CD14-positive monocyte (primary cell): ENCODE measurements at regions not wholly inside any gene's neighbourhood (a gene's known extent, or its start where the extent isn't known, plus 50 kb on each side); places are given as distances from the start of the nearest gene placed in this dataset.

Experiments
- DNase-seq, 3 donors: peaks; one replicate each; pipeline ENCODE4 v3.0.0-alpha.2; 2011 to 2022
- H2AFZ ChIP-seq: 2 replicates; pipeline ENCODE4 v1.6.0; 2012; ENCODE audit warnings: mild to moderate bottlenecking, low read depth, low read length, inconsistent platforms; ENCODE audit not compliant: insufficient read depth, poor library complexity, severe bottlenecking
- H3K27ac ChIP-seq, 2 donors: 1 replicate in 1 of 2; 2 replicates in 1 of 2; pipeline ENCODE4 v1.5.1; 2012 to 2013; ENCODE audit warnings: low read length in 2 of 2, control low read depth in 1 of 2, inconsistent platforms in 1 of 2, low read depth in 1 of 2, mild to moderate bottlenecking in 1 of 2
- H3K27me3 ChIP-seq, 2 donors: one replicate each; pipeline versions ENCODE4 v1.6.0 to v1.6.1; 2011 to 2013; ENCODE audit warnings: low read length in 2 of 2; ENCODE audit not compliant: control insufficient read depth in 2 of 2, insufficient read depth in 2 of 2
- H3K36me3 ChIP-seq, 2 donors: replicated peaks in 1 of 2; 1 replicate in 1 of 2; 2 replicates in 1 of 2; pipeline versions ENCODE4 v1.5.1 to v1.6.1; 2012 to 2013; ENCODE audit warnings: low read length in 2 of 2, control low read depth in 1 of 2, inconsistent platforms in 1 of 2, mild to moderate bottlenecking in 1 of 2; ENCODE audit not compliant: insufficient read depth in 2 of 2, control insufficient read depth in 1 of 2
- H3K4me1 ChIP-seq, 2 donors: 1 replicate in 1 of 2; 2 replicates in 1 of 2; pipeline versions ENCODE4 v1.5.1 to v1.6.1; 2012 to 2013; ENCODE audit warnings: low read length in 2 of 2, control low read depth in 1 of 2, inconsistent platforms in 1 of 2, mild to moderate bottlenecking in 1 of 2, moderate library complexity in 1 of 2; ENCODE audit not compliant: insufficient read depth in 2 of 2, control insufficient read depth in 1 of 2
- H3K4me2 ChIP-seq: replicated peaks from 2 replicates; pipeline ENCODE3; 2012; ENCODE audit warnings: low read length, moderate library complexity, mild to moderate bottlenecking; ENCODE audit not compliant: poor library complexity, severe bottlenecking; ENCODE audit errors: extremely low read depth
- H3K4me3 ChIP-seq, 3 experiments: fragments of 200-600 bp in 1 of 3; sonication (generic) in 1 of 3; replicated peaks in 1 of 3; 1 replicate in 2 of 3; 2 replicates in 1 of 3; pipeline ENCODE4 v1.5.1; 2011 to 2013; ENCODE audit warnings: low read length in 3 of 3, mild to moderate bottlenecking in 3 of 3, control low read depth in 2 of 3, low read depth in 2 of 3, inconsistent platforms in 1 of 3, moderate library complexity in 1 of 3
- H3K79me2 ChIP-seq: 2 replicates; pipeline ENCODE4 v1.6.0; 2012; ENCODE audit warnings: mild to moderate bottlenecking, control low read depth, inconsistent platforms, low read length, moderate library complexity; ENCODE audit not compliant: insufficient read depth
- H3K9ac ChIP-seq: 2 replicates; pipeline ENCODE4 v1.6.0; 2017; ENCODE audit warnings: low read length, mild to moderate bottlenecking; ENCODE audit not compliant: insufficient read depth, poor library complexity, severe bottlenecking
- H3K9me3 ChIP-seq, 2 donors: replicated peaks in 1 of 2; 1 replicate in 1 of 2; 2 replicates in 1 of 2; pipeline versions ENCODE4 v1.5.1 to v1.6.1; 2012 to 2013; ENCODE audit warnings: low read length in 2 of 2, control low read depth in 1 of 2; ENCODE audit not compliant: control insufficient read depth in 1 of 2, insufficient read depth in 1 of 2
- H4K20me1 ChIP-seq: 2 replicates; pipeline ENCODE4 v1.6.0; 2012; ENCODE audit warnings: mild to moderate bottlenecking, low read length, control low read depth, moderate library complexity; ENCODE audit not compliant: insufficient read depth
- H3K27ac Mint-ChIP-seq, 7 donors: one replicate each; pipeline ENCODE4 v1.8.0; 2020; ENCODE audit warnings: mild to moderate bottlenecking in 7 of 7, mixed read lengths in 7 of 7, moderate library complexity in 6 of 7, inconsistent platforms in 2 of 7
- H3K27me3 Mint-ChIP-seq, 3 donors: one replicate each; pipeline ENCODE4 v1.8.0; 2021 to 2022; ENCODE audit warnings: low read depth in 3 of 3, mild to moderate bottlenecking in 3 of 3, mixed read lengths in 3 of 3, moderate library complexity in 3 of 3, inconsistent platforms in 1 of 3
- H3K36me3 Mint-ChIP-seq, 2 donors: one replicate each; pipeline ENCODE4 v1.8.0; 2020; ENCODE audit warnings: mixed read lengths in 2 of 2, inconsistent platforms in 1 of 2, mild to moderate bottlenecking in 1 of 2
- H3K4me1 Mint-ChIP-seq: one replicate; pipeline ENCODE4 v1.8.0; 2020; ENCODE audit warnings: mild to moderate bottlenecking, mixed read lengths
- H3K4me3 Mint-ChIP-seq, 2 donors: one replicate each; pipeline ENCODE4 v1.8.0; 2020; ENCODE audit warnings: mild to moderate bottlenecking in 2 of 2, mixed read lengths in 2 of 2, moderate library complexity in 1 of 2
- H3K9me3 Mint-ChIP-seq, 7 donors: one replicate each; pipeline ENCODE4 v1.8.0; 2020 to 2022; ENCODE audit warnings: mixed read lengths in 7 of 7, mild to moderate bottlenecking in 6 of 7, moderate library complexity in 6 of 7, inconsistent platforms in 2 of 7
- CTCF ChIP-seq: fragments of 200-600 bp; IDR thresholded peaks from one replicate; pipeline ENCODE4 v1.8.0; 2022; ENCODE audit warnings: antibody characterized with exemption, mild to moderate bottlenecking
- WGBS: methylation state at CpG from one replicate; pipeline ENCODE4 v1.1.5; 2013; ENCODE audit warnings: missing lambda C conversion rate; ENCODE audit not compliant: insufficient coverage; 5-methylcytosine and 5-hydroxymethylcytosine counted together
- intact Hi-C, 2 donors: fragments of 100-400 bp; cut with micrococcal nuclease; formaldehyde crosslinking; loops; one replicate each; pipeline versions ENCODE4 v1.15.0 to v1.15.1; 2023

- no peak for DNase-seq
- H3K27me3 ChIP-seq = no peaks in the 10 kb centered on the region
- no peak overlapping the region for H3K4me2 ChIP-seq
- H3K79me2 ChIP-seq = no peaks in the 10 kb centered on the region
- H3K27ac Mint-ChIP-seq = no peak overlapping the region
- no peak overlapping the region for H3K4me3 Mint-ChIP-seq
- H4K20me1 ChIP-seq = no peaks in the 10 kb centered on the region
- H3K27me3 Mint-ChIP-seq = no peaks in the 10 kb centered on the region
- no peaks in the 10 kb centered on the region for H3K4me1 ChIP-seq
- intact Hi-C loops = no loop called here
- no peaks in the 10 kb centered on the region for H3K4me1 Mint-ChIP-seq
- no CpG with 5 or more reads among the region's 1 CpG for WGBS
- no peaks in the 10 kb centered on the region for H3K36me3 ChIP-seq
- no peak for TF ChIP-seq CTCF
- H3K9ac ChIP-seq = no peak overlapping the region
- no peak overlapping the region for H3K4me3 ChIP-seq
- no peak overlapping the region for H2AFZ ChIP-seq
- peaks cover 5 to 8% of the 10 kb centered on the region in 2 donors for H3K9me3 ChIP-seq
- no peak overlapping the region for H3K27ac ChIP-seq
- H3K36me3 Mint-ChIP-seq = no peaks in the 10 kb centered on the region
- peaks cover 2 to 12% (median 4%) of the 10 kb centered on the region in 7 donors for H3K9me3 Mint-ChIP-seq
Observed at GRCh38 chr16:52316241-52316640, 230.7 kb downstream of the TOX3 start.

- Histone ChIP-seq H3K9me3 (peaks cover 7 to 8% of the 10 kb centered on the region in 2 donors), H3K36me3 (no peaks in the 10 kb centered on the region), H3K9ac (no peak overlapping the region), H3K4me3 (no peak overlapping the region), H3K4me1 (no peaks in the 10 kb centered on the region), H3K4me2 (no peak overlapping the region), H4K20me1 (no peaks in the 10 kb centered on the region), H3K27me3 (no peaks in the 10 kb centered on the region), H3K27ac (no peak overlapping the region), H2AFZ (no peak overlapping the region), H3K79me2 (no peaks in the 10 kb centered on the region)
- Mint-ChIP-seq H3K36me3 (no peaks in the 10 kb centered on the region), H3K9me3 (peaks cover 0 to 12% (median 2%) of the 10 kb centered on the region in 7 donors), H3K27me3 (no peaks in the 10 kb centered on the region), H3K4me3 (no peak overlapping the region), H3K27ac (no peak overlapping the region), H3K4me1 (no peaks in the 10 kb centered on the region)
- no CpG with 5 or more reads among the region's 1 CpG for WGBS
- intact Hi-C loops = no loop called here
- no peak for TF ChIP-seq CTCF
- DNase-seq = no peak
Observed at GRCh38 chr16:52312716-52313115, 234.2 kb downstream of the TOX3 start.
